ENCODE measurements at regions not wholly inside any gene's neighbourhood (a gene's known extent, or its start where the extent isn't known, plus 50 kb on each side); places are given as distances from the start of the nearest gene placed in this dataset.

DNA sequence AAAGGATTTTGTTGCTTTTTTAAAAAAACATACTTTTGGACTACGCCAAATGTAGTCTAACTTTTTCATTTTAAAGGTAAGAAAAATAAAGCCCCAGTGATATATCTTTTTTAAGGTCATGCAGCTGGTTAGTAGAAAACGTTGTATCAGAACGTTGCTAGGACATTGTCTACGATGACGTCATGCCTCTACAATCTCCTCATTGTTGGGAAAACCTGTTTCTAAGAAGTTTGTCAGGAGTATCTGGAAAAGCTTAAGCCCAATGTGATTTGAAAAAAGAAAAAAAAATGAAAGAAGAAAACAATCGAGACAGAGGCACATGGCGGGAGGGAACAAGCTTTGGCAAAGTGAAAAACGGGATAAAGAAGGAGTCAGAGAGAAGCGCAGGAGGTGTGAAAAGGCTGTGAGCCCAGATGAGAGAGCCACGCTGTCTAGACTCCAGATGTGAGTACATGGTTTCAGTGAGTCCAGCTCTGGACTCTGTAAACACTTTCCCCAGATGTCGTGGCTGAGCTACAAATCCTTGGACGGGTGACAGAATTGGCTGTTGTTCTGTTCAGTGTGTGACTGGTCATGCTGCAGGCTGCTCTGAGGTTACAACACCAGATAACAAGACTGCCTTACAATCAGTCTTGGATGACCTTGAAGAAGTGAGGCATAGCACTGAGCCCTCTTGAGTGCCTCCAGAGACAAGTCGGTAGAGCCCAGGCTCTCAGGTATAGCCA is 656.7 kb upstream of the ID4 start:
- TF ChIP-seq FOXJ3 (CRISPR knock-in tag; IDR thresholded peaks at IDR 0.05): no peak
- TF ChIP-seq, protein P1, sequence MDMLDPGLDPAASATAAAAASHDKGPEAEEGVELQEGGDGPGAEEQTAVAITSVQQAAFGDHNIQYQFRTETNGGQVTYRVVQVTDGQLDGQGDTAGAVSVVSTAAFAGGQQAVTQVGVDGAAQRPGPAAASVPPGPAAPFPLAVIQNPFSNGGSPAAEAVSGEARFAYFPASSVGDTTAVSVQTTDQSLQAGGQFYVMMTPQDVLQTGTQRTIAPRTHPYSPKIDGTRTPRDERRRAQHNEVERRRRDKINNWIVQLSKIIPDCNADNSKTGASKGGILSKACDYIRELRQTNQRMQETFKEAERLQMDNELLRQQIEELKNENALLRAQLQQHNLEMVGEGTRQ (IDR thresholded peaks at IDR 0.05; ENCODE audit: borderline replicate concordance, low read depth, low read length): no peak
- no peak for TF ChIP-seq CTCF (IDR thresholded peaks at IDR 0.05)
- TF ChIP-seq NRF1 (IDR thresholded peaks at IDR 0.05; ENCODE audit: low read depth, low read length): no peak
- TF ChIP-seq RFX5 (IDR thresholded peaks at IDR 0.05; ENCODE audit: low read length): no peak
- TF ChIP-seq JUND (IDR thresholded peaks at IDR 0.05): no peak
- TF ChIP-seq, protein P2, sequence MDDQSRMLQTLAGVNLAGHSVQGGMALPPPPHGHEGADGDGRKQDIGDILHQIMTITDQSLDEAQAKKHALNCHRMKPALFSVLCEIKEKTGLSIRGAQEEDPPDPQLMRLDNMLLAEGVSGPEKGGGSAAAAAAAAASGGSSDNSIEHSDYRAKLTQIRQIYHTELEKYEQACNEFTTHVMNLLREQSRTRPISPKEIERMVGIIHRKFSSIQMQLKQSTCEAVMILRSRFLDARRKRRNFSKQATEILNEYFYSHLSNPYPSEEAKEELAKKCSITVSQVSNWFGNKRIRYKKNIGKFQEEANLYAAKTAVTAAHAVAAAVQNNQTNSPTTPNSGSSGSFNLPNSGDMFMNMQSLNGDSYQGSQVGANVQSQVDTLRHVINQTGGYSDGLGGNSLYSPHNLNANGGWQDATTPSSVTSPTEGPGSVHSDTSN (IDR thresholded peaks at IDR 0.05): no peak
- no peak for TF ChIP-seq NFIC (IDR thresholded peaks at IDR 0.05; ENCODE audit: borderline replicate concordance)
- no peak for TF ChIP-seq RCOR1 (IDR thresholded peaks at IDR 0.05; ENCODE audit: low read length)
- no peak for TF ChIP-seq MEF2A (IDR thresholded peaks at IDR 0.05; ENCODE audit: borderline replicate concordance, low read depth)
- no peak for TF ChIP-seq MXI1 (IDR thresholded peaks at IDR 0.05; ENCODE audit: low read depth, low read length)
- TF ChIP-seq YY1 (IDR thresholded peaks at IDR 0.05; ENCODE audit: low read depth): no peak
- TF ChIP-seq POLR2AphosphoS5 (IDR thresholded peaks at IDR 0.05; ENCODE audit: low read depth, low read length): no peak
- TF ChIP-seq, protein P3, sequence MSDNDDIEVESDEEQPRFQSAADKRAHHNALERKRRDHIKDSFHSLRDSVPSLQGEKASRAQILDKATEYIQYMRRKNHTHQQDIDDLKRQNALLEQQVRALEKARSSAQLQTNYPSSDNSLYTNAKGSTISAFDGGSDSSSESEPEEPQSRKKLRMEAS (IDR thresholded peaks at IDR 0.05; ENCODE audit: low read depth): no peak
